ENCODE measurements at regions not wholly inside any gene's neighbourhood (a gene's known extent, or its start where the extent isn't known, plus 50 kb on each side); places are given as distances from the start of the nearest gene placed in this dataset.
A peak's percentile ranks its signal among the peaks of the same experiment; 100 is the strongest.
"Not testable (repeated sequence)": the region's sequence is repeated elsewhere in the genome, so short reads cannot be mapped to it uniquely, and the experiment has no call there.

DNA sequence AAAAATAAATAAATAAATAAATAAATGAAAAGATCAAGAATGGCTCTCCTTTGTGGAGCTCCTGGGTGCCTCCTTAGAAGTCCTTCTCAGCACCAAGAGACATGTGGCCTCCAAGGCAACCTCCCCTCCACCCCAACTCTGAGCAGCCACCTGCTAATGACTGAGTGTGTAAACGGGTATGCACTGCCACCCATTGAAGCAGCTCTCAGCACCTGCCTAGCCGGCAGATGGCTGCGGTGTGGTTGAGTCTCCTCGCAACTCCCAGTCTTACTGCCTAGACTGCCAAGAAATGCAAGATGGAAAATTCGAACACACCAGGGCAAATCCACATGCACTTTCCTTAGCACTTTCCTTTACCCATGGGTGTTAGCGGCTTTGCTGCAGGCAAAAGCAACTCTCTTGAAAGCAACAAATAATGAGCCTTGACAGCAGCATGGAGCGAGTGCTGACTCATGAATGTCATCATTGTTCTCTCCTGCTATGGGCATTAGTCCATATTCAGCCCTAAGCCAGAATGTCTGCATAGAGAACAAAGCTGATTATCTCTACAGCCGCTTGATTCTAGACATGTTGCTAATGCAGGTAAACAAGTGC lies 913.9 kb upstream of the AUTS2 start:
- peak; percentile 12 to 57 for DNase-seq

DNA sequence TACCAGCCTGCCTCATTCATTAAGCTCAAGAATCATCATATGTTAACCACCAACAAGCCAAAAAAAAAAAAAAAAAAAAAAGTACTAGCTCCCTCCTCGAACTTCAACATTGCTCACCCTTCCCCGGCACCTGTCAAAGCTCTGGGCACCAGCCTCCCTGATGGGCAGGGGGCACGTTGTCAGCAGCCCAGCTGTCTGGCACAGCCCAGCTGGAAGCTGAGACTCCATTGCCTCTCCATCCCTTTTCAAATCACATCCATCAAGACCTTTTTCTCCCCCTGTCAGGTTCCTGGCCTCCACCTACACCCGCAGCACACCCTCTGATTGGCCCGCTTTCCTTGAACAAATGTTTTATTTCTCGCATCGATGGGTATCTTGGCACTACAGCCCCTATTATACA lies 913.3 kb upstream of the AUTS2 start:
- no peak for DNase-seq

GRCh38 chr7:68688416-68689086 lies 909.7 kb upstream of the AUTS2 start:
- DNase-seq, result peak; percentile 73 to 88

GRCh38 chr7:68689087-68689433 lies 909.2 kb upstream of the AUTS2 start:
- DNase-seq, result no peak

- DNase-seq, result no peak
Measured at GRCh38 chr7:68691261-68692216, 906.7 kb upstream of the AUTS2 start.

DNA sequence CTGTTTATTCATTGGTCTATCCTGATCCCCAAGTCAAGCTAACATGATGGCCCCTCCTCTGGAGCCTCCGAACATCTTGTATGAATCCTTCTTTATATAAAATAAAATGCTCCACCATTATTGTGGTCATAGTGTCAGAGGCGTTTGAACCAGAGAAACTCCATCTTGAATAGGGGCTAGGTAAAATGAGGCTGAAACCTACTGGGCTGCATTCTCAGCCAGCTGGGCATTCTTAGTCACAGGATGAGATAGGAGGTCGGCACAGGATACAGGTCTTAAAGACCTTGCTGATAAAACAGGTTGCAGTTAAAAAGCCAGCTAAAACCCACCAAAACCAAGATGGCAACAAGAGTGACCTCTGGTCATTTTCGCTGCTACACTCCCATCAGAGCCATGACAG lies 905.8 kb upstream of the AUTS2 start:
- DNase-seq, result no peak

- DNase-seq, result no peak
Measured at GRCh38 chr7:68694656-68695055, 903.6 kb upstream of the AUTS2 start.

DNA sequence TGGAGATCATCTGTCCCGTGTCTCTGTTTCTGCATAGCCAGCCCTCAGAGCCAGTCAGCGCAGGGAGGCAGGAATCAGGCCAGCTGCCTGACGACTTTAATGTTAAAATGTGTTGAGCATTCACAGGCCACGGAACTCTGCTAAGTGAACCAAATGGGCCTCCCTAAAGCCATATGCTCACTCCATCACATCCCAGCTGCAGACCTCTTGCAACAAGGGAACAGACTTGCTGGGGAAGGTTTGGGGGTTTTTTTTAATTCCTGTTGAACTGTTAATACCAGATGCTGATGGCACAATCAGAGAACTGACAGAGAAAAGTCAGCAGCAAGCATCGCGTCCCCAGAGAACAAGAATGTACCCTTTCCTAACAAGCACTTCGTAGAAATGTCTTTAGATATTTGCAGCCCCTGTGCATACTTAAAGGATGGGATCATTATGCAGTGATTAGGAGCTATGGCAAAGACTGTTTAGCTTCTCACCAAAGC lies 900.4 kb upstream of the AUTS2 start:
- DNase-seq, result peak; percentile 89 to 95

DNA sequence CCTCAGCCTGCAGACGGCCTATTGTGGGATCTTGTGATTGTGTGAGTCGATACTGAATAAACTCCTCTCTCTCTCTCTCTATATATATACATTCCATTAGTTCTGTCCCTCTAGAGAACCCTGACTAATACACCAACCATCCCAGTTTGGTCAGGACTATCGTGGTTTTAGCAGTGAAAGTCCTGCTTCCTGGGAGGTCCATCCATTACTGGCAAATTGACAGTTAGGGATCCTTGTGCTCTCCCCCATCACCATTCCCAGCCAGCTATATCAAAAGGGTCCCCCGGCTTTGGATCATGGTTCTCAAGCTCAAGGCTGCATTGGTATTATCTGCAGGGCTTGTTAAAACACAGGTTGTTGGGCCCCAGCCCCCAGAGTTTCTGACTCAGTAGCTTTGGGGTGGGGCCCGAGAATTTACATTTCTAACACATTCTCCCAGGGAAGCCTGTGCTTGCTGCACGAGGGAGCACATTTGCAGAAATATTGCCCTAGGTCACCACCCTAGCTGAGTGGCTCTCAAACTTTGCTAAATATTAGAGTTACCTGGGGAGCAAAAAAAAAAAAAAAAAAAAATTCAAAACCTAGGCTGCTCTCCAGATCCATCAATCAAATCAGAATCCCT lies 899.1 kb upstream of the AUTS2 start:
- DNase-seq, result no peak

DNA sequence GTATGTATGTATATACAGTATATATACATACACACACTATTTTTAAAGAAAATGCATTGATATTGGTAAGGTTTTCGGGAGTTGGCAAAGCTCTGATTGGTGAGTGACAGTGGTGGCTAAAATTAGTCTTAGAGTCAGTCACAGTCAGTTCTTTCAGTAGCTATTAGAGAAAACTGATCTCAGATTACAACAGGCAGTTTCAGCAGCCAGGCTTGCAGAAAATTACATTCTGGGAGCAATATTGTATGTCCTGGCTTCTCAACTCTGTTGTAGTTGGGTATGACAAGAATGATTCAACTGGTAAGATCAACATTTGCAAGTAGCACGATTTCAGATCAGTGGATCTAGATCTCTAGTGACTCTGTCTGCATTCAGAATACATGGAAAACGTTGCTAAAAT lies 897.9 kb upstream of the AUTS2 start:
- no peak for DNase-seq

GRCh38 chr7:68706291-68706690 lies 892.0 kb upstream of the AUTS2 start:
- DNase-seq, result no peak

DNA sequence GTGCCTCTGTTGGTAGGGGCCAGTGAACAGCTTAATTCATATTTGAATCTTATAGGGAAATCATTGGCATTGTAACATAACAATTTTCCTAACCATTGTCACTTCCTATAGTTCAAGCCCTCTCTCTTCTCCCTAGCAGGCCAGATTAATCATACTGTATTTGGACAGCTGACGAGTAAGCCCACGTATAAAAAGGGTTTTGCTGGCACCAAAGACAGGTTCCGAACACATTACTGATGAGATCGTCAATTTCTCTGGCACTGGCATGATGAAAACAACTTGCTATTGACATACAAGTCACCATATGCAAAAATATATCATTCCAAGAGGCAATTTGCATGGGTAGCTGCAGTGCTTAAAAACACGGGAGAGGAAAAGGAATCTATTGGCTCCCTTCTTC lies 891.1 kb upstream of the AUTS2 start:
- DNase-seq, result no peak

DNA sequence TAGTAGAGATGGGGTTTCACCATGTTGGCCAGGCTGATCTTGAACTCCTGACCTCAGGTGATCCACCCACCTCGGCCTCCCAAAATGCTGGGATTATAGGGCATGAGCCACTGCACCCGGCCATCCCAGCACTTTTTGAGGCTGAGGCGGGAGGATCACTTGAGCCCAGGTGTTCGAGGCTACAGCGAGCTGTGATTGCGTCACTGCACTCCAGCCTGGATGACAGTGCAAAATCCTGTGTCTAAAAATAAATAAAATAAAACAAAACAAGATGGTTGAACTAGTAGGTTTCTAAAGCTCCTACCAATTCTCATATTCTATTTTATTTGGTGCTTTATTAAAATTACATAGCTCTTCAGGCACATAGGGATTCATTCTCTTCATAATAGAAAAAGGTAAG lies 890.3 kb upstream of the AUTS2 start:
- DNase-seq, result no peak

- DNase-seq, result no peak
Measured at GRCh38 chr7:68712956-68713495, 885.2 kb upstream of the AUTS2 start.

DNA sequence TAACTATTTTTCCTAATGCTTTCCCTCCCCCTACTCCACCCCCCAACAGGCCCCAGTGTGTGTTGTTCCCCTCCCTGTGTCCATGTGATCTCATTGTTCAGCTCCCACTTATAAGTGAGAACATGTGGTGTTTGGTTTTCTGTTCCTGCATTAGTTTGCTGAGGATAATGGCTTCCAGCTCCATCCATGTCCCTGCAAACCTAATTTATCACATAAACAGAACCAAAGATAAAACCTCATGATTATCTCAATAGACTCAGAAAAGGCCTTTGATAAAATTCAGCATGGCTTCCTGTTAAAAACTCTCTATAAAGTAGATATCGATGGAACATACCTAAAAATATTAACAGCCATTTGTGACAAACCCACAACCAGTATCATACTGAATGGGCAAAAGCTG lies 884.1 kb upstream of the AUTS2 start:
- DNase-seq, result not testable (repeated sequence)

DNA sequence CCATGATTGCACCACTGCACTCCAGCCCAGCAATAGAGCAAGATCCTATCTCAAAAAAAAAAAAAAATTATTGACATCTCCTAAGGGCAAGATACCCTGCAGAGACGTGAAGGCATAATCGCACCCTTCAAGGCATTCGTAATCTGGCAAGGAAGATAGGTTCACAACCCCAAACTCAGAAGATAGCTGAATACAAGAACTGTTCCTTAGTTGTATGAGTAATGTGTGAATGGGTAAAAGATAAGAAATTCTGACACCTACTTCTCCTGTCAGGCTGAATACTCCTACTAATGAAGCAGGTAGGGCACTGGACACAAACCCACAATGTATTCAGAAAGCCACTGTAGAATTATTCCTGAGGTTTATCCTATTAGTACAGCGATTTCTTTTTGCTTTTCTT lies 882.4 kb upstream of the AUTS2 start:
- DNase-seq, result no peak

DNA sequence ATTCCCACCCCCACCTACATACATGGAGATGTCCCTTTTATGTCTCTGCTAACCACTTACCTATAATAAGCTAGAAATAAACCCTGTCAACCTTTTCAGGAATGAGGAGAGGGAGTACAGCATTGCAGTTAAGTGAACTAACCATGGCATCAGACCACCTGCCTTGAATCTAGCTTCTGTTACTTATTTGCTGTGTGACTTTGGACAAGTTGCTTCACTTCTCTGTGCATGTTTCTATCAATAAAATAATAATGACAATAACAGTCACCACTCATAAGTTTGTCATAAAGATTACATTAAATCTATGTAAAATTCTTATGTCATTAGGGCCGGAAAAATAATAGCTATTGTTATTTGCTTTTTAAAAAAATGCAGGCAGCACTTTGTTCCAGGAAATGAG lies 881.1 kb upstream of the AUTS2 start:
- no peak for DNase-seq

- DNase-seq, result no peak
Measured at GRCh38 chr7:68718097-68718551, 880.2 kb upstream of the AUTS2 start.

DNA sequence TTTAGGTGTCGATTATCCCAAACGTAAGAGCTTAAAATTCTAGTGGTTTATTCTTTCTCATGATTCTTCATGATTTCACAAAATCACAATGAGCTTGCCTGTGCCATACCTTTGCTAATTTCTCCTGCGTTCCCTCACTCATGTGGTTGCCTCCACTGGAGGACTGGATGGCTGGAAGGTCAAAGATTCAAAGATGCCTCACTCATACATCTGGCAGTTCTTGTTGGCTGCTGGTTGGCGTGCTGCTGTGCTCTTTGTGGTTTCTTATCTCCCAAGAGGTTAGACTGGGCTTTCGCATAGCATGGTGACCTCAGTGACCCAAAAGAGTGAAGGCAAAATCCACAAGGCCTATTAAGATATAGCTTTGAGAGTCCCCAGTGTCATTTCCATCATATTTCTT lies 877.6 kb upstream of the AUTS2 start:
- no peak for DNase-seq

DNA sequence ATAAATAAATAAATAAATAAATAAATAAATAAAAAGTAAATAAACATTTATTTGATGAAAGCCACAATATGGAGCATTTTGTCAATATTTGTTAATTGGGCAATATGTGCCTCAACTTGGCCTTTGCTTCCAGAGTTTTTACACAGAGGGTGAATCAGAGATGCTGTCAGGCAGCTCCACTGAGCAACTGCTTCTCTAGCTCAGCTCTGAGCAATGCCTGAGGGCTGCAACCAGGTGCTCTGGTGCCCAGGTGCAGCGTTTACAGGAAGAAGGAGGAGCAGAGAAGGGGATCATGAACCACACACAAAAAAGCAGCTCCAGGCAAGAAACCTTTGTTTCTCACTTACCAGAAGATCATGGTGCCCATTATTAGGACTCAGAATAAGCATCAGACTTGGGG lies 876.2 kb upstream of the AUTS2 start:
- DNase-seq, result no peak

DNA sequence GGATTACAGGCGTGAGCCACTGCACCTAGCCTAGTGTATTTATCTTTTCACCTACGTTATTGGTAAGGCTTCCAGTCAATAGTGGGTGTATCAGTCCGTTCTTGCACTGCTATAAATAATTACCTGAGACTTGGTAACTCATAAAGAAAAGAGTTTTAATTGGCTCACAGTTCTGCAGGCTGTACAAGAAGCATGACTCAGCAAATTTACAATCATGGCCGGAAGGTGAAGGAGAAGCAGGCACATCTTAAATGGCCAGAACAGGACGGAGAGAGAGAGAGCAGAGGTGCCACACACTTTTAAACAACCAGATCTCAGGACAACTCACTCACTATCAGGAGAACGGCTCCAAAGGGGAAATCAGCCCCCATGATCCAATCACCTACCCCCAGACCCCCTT lies 873.3 kb upstream of the AUTS2 start:
- DNase-seq, result no peak

DNA sequence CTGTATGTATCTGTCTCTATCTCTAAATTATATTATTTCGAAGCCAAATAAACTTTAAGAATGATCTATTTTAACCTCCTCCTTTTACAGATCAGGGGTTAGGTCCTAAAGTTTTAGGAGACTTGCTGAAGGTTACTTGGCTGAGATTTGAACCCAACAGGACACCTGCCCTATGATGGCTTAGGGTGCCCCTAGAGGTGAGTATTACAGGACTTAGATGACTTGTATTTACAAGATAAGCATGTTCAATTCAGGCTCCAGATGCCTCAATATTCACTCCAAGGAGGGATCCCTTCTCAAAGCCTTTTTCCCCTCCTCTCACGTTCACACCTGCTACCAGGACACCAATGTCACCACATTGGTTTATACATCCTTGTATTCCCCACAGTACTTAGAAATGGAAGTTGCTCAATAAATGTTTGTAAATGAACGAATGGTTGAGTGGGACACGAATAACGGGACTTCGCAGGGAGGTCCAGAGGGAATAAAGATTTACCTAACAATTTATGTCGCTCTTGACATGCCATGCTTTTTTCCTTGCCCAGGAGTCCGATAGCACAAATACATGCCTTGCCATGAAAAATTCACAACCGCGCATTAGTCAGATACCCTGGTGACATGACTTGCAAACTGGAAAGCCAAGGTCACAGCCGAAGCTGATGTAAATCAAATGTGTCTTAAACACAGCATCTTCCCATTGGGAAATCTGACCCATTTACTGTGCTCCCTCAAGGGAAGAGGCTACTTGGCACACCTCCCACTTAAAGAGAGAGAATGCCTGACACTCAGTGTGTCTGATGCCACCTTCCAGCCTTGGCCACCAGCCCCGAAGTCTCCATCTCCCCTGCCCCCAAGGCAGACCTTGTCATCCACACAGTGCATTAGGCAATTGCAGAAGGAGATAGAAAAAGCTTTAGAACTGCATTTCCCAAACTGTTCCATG lies 872.2 kb upstream of the AUTS2 start:
- DNase-seq, result peak in 1 of 2 experiments; percentile 21

Data from NCI-H524 (cell line).